ENCODE measurements at regions not wholly inside any gene's neighbourhood (a gene's known extent, or its start where the extent isn't known, plus 50 kb on each side); places are given as distances from the start of the nearest gene placed in this dataset.

DNA sequence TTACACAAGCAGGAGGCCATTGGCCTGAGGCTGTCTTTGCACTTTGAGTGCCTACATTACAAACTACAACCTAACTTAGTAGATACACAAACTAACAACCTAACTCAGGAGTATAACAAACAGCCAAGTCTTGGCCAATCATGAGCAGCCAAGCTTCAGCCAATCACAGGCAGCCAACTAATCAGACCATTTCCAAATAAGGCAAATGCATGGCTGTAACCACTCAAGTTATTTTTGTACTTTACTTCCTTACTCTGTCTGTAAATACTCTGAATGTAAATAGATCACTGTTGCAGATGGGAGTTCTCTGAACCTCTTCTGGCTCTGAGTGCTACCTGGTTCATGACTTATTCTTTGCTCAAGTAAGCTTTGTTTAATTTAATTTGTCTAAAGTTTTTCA, 748.1 kb upstream of the SGCG start:
- TF ChIP-seq, protein P1, sequence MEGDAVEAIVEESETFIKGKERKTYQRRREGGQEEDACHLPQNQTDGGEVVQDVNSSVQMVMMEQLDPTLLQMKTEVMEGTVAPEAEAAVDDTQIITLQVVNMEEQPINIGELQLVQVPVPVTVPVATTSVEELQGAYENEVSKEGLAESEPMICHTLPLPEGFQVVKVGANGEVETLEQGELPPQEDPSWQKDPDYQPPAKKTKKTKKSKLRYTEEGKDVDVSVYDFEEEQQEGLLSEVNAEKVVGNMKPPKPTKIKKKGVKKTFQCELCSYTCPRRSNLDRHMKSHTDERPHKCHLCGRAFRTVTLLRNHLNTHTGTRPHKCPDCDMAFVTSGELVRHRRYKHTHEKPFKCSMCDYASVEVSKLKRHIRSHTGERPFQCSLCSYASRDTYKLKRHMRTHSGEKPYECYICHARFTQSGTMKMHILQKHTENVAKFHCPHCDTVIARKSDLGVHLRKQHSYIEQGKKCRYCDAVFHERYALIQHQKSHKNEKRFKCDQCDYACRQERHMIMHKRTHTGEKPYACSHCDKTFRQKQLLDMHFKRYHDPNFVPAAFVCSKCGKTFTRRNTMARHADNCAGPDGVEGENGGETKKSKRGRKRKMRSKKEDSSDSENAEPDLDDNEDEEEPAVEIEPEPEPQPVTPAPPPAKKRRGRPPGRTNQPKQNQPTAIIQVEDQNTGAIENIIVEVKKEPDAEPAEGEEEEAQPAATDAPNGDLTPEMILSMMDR (IDR thresholded peaks at IDR 0.05; ENCODE audit: low read depth, low read length) = no peak
- TF ChIP-seq, protein P2, sequence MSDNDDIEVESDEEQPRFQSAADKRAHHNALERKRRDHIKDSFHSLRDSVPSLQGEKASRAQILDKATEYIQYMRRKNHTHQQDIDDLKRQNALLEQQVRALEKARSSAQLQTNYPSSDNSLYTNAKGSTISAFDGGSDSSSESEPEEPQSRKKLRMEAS (IDR thresholded peaks at IDR 0.05; ENCODE audit: low read depth, low read length) = no peak
- TF ChIP-seq POLR2A (IDR thresholded peaks at IDR 0.05; ENCODE audit: extremely low read depth, insufficient read length) = no peak
- TF ChIP-seq MYC (IDR thresholded peaks at IDR 0.05; ENCODE audit: low read depth, low read length) = no peak
- H3K4me3 ChIP-seq (ENCODE audit: low read depth, low read length) = no peak overlapping the region
- DNase-seq (ENCODE audit: low read depth) = peak; percentile 28

DNA sequence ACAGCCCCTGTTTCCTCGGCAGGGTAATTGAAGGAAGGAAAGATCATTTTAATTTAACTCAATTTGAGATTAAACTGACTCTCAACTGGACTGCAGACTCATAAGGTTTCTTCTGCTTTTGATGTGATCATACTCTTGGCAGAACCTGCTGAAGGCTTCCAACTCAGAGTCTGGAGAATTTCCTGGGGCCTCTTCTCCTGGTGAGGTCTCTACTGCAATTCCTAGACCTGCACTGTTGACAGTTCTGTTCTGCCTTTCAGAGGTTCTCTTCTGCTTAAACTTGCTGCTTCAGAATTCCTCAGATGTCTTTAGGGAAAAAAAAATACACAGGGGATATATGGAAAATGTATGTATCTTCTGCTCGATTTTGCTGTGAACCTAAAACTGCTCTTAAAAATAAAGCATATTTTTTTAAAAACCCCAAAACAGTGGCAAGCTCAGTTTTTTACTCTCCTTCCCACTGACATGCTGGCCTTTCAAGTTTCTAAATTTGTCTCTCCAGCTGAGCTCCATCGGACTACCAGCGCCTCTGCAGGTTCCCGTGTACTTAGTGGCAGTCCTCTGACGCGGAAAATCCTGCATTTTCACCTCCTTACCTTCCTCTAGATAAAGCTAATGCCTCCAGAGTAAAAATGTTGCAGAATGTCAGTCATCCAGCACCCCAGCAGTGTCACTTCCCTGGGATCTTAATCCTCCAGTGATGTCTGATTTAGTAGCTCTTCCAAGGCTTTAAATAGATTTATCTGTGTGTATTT, 733.5 kb upstream of the SGCG start:
- H3K4me3 ChIP-seq (ENCODE audit: low read depth, low read length) = no peak overlapping the region
- TF ChIP-seq POLR2A (IDR thresholded peaks at IDR 0.05; ENCODE audit: extremely low read depth, insufficient read length) = no peak
- no peak for DNase-seq (ENCODE audit: low read depth)

DNA sequence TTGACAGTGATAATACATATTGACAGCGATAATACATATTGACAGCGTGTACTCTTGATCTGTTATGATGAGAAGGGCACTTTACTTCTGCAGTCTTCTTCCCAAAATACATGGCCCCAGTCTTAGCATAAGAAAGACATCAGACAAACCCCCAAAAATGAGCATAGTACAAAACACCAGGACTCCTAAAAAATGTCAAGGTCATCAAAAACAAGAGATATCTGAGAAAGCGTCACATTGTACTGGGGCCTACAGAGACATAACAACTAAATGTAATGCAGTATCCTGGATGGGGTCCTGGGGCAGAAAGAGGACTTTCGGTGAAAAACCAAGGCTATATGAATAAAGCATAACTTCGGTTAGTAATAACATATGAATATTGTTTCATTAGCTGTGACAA, 731.5 kb upstream of the SGCG start:
- TF ChIP-seq, protein P1 (IDR thresholded peaks at IDR 0.05; ENCODE audit: low read depth, low read length) = no peak
- TF ChIP-seq MYC (IDR thresholded peaks at IDR 0.05; ENCODE audit: low read depth, low read length) = no peak
- TF ChIP-seq, protein P2 (IDR thresholded peaks at IDR 0.05; ENCODE audit: low read depth, low read length) = no peak
- no peak for TF ChIP-seq POLR2A (IDR thresholded peaks at IDR 0.05; ENCODE audit: extremely low read depth, insufficient read length)
- no peak overlapping the region for H3K4me3 ChIP-seq (ENCODE audit: low read depth, low read length)

DNA sequence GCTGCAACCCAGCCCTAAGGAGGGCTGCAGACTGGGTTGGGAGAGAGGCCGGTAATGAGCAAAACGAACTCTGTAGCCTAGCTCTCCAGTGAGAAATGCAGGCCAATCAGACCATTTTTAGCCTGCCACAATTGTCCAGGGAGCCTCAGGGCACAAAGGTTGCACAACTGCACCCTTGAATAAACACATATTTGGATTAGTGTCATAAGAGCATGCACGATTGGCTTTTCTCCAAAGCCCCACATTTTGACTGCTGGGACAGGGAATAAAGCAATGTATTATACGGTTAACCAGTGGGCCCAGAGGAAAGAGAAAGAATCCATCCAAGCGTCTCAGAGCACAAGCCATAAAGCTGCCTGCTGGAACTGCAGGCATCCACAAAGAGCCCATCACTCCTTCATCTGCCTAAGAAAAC, 729.4 kb upstream of the SGCG start:
- TF ChIP-seq POLR2A (IDR thresholded peaks at IDR 0.05; ENCODE audit: extremely low read depth, insufficient read length) (no peak), MYC (IDR thresholded peaks at IDR 0.05; ENCODE audit: low read depth, low read length) (no peak)
- TF ChIP-seq, protein P2 (IDR thresholded peaks at IDR 0.05; ENCODE audit: low read depth, low read length) = no peak
- TF ChIP-seq, protein P1 (IDR thresholded peaks at IDR 0.05; ENCODE audit: low read depth, low read length) = no peak
- H3K4me3 ChIP-seq (ENCODE audit: low read depth, low read length) = no peak overlapping the region
- DNase-seq (ENCODE audit: low read depth) = peak; percentile 77

More for the DNA sequence above, 731.5 kb upstream of the SGCG start:
- no peak for DNase-seq (ENCODE audit: low read depth)

DNA sequence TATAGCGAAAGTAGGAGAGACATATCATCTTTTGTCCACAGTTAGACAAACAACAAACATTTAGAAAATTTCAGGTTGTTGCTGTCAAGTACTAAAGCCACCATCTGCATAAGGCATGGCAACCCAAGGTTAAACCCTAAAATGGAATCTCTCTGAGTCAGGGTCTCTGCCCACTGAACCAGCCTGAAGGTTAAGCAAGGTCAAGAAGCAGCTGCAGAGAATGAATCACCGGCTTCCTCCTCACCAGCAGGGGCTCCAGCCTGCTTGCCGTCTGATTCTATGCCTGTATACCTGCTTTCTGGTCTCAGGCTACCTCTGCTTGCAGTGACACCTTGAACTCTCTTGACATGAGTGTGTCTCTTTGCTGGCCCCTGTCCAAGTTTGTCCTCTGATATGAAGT, 726.2 kb upstream of the SGCG start:
- DNase-seq (ENCODE audit: low read depth) = peak; percentile 60
- H3K4me3 ChIP-seq (ENCODE audit: low read depth, low read length) = no peak overlapping the region
- no peak for TF ChIP-seq MYC (IDR thresholded peaks at IDR 0.05; ENCODE audit: low read depth, low read length)
- TF ChIP-seq, protein P2 (IDR thresholded peaks at IDR 0.05; ENCODE audit: low read depth, low read length) = peak; percentile 50

DNA sequence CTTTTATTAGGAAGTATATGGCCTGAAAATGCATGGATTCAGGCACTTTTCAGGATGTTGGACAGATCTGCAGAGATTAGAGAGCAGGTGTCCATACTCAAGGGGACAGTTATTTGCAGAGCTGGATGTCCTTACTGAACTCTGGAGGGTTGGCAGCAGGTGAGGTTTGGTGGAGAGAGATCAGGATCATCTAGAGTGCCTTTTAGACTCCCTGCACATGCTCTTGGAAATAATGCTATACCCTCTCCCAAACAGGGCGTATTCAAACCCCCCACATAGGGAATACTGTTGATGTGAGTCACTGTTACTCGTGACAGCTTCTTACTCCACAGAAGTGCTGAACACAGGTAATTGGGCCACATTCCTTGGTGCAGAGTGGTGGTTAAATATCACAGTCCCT, 725.7 kb upstream of the SGCG start:
- TF ChIP-seq POLR2A (IDR thresholded peaks at IDR 0.05; ENCODE audit: extremely low read depth, insufficient read length) (no peak), MYC (IDR thresholded peaks at IDR 0.05; ENCODE audit: low read depth, low read length) (no peak)
- TF ChIP-seq, protein P1 (IDR thresholded peaks at IDR 0.05; ENCODE audit: low read depth, low read length) = no peak
- TF ChIP-seq, protein P2 (IDR thresholded peaks at IDR 0.05; ENCODE audit: low read depth, low read length) = no peak
- H3K4me3 ChIP-seq (ENCODE audit: low read depth, low read length) = no peak overlapping the region
- no peak for DNase-seq (ENCODE audit: low read depth)
